GM23248 (cell line): ENCODE measurements at regions not wholly inside any gene's neighbourhood (a gene's known extent, or its start where the extent isn't known, plus 50 kb on each side); places are given as distances from the start of the nearest gene placed in this dataset.
"Not testable (repeated sequence)": the region's sequence is repeated elsewhere in the genome, so short reads cannot be mapped to it uniquely, and the experiment has no call there.

Source experiments
- EZH2 ChIP-seq: fragments of 200-600 bp; sonication (generic); IDR thresholded peaks from 2 replicates; pipeline ENCODE4 v1.6.1; 2018; ENCODE audit warnings: antibody characterized with exemption, mild to moderate bottlenecking; ENCODE audit not compliant: insufficient read depth, poor library complexity, severe bottlenecking
- EZH2phosphoT487 ChIP-seq: fragments of 200-600 bp; sonication (generic); IDR thresholded peaks from 2 replicates; pipeline ENCODE4 v1.6.1; 2018; ENCODE audit warnings: antibody characterized with exemption, moderate library complexity, mild to moderate bottlenecking, low read depth; ENCODE audit not compliant: insufficient read depth

- TF ChIP-seq EZH2phosphoT487, EZH2: not testable (repeated sequence)
These were observed 68.7 kb upstream of the LIPC start for GRCh38 chr15:58363118-58363517.
